ENCODE measurements at regions not wholly inside any gene's neighbourhood (a gene's known extent, or its start where the extent isn't known, plus 50 kb on each side); places are given as distances from the start of the nearest gene placed in this dataset.

DNA sequence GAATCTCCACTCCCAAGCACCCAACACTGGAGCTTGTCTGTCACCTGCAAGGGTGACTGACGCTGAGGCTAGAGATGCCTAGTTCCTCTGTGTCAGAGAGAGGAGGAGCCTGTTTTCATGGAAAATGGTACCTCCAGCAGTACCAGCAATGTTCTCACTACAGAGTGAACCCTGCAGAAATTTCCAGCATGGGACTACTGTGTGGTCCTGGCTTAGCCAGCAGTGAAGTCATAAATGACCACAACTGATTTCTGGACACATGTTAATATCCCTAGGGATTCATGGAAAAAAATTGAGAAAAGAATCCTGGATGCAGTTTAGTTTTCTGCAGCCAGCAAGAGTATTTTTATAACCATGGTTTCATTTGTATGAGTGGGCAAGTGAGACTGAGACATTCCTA lies 468.1 kb downstream of the CD83 start:
- DNase-seq: no peak

DNA sequence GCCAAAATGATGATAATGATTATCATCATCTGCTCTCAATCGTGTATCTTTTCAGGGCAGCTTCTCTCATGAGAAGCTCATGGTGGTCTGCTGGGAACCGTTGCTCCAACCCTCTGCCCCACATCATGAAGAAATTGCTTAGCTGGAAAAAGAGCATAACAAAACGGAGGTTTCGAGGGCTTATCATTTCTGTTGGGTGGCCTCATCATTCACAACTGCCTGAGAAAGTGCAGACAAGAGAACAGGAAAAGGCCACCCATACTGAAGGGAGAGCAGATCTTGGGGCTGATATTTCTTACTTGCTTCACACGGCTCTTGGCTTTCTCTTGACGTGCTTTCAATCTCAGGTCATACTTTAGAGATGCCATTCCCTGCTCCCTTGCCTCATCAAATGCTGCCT lies 471.6 kb downstream of the CD83 start:
- no peak for DNase-seq

DNA sequence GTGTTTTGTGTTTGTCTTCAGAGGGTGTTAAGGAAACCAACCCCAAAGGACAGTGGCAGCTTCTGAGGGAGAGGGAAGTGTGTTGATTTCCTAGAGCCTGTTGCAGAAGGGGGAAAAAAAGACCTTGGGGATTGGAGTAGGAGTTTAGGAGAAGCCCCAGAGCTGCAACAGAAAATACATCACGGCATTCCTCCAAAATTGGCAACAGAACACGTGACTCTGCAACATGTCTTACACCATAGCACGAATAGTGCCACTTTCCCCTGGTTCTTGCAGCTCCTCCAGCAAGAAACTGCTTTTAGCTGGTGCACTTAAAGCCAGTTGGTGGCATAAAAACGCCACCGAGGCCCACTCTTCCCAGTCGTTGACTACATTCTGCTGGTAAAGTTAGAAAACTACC lies 473.0 kb downstream of the CD83 start:
- no peak for DNase-seq

DNA sequence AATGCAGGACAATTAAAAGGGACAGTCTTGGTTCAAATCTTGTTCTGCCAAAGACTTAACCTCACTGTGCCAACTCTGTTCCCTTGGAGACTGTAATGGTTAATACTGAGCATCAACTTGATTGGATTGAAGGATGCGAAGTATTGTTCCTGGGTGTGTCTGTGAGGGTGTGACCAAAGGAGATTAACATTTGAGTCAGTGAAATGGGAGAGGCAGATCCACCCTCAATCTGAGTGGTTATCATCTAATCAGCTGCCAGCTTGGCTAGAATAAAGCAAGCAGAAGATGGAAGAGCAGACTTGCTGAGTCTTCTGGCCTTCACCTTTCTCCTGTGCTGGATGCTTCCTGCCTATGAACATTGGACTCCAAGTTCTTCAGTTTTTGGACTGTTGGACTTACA lies 474.4 kb downstream of the CD83 start:
- DNase-seq: no peak

DNA sequence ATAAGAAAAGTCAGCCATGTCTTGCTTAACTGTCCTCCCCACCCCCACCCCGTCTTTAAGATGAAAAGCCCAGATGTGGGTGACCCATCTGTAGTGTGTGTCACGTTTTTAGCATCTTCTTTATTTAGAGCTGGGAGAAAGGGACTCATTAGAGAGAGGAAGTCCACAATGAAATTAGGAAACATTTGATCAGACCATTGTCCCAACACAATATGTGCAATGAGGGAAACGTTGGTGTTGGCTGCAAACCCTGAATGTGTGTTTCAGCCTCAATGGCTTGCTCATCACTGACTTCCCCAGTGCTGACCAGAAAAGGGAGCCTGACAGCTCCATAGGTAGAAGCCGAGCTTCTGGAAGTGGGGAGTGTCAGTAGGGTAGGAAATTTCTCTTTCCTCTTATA lies 475.7 kb downstream of the CD83 start:
- no peak for DNase-seq

DNA sequence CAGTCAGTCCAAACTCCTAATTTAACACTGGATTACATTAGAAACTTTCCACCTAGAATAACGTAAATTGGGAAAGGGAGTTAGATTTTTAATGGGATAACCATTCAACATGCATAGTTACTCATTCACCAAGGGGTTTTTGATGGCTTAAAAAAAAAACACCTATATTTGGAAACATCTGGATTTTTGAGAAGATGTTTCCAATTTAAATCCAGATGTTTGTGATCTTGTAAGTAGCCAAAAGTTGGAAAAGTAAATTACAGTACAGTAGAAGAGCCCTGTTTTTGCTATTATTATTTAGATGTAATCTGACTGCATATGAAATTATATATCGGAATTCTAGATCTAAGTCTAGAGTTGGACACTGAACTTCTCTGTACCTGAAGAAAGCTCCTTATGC lies 478.2 kb downstream of the CD83 start:
- no peak for DNase-seq

DNA sequence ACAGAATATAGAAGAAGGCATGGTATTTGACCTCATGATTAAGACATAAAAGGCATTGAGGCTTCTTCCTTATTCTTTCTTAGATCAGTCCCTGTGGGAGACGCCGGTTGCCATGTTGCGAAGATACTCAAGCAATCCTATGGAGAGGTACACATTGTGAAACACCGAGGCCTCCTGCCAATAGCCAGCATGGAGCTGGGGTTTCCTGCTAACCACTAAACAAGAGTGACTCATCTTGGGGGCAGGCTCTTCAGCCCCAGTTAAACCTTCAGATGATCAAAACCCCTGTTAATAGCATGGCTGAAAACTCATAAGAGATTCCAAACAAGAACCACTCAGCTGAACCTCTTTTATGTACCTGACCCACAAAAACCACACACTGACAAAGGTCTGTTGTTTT lies 478.8 kb downstream of the CD83 start:
- peak; percentile 24 for DNase-seq

DNA sequence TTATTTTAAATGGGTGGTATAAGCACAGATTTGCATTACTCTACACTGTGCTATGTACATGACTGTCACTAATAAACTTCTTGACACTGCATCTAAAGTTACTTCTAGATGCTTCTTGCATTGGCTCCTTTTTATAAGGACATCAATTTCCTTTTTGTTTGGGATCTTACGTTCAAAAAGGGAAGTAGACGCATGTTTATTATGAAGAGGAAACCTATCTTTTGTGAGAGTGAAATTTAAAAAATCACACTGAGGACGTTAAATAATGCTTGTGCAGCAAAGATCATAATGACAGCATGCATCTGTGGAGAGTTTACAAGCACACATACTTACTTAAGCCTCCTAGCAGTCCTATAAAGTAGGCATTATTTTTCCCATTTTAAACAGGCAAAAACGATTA lies 479.5 kb downstream of the CD83 start:
- DNase-seq: no peak

DNA sequence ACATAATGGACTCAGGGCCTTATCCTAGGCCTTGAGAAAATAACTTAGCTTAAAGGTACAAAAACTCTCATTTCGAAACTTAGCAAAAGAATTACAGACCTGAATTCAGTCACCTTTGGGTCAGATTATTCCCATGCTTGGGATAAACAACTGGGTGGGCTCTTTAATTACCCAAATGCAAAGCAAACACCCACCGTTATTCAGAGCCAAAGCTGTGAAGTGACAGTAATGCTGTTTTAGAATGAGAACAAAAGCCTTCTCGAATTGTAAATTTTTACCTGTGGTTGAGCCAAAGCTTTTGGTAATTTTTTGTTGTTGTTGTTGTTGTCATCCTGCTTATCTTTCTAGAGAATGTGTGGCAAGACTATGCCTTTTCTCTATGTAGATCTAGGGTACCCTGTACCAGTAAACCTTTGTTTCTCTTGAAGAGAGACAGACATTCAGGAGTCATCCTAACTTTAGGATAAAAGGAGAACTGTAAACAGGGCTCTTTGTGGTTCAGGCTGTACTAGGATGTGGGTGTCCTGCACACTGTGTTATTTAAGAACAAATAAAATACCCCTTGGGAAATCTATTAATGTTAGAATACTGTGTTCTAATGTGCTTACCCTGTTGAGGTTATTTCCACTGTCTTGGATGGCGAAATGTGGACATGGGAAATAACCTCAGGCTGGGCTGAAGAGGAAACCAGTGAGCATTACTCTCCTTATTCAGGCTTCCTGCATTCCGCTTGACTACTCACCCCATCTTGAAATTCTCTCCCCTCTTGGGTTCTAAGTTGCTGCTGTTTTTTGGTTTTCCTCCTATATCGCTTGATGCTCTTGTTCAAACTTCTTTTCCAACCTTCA lies 480.7 kb downstream of the CD83 start:
- DNase-seq: no peak

DNA sequence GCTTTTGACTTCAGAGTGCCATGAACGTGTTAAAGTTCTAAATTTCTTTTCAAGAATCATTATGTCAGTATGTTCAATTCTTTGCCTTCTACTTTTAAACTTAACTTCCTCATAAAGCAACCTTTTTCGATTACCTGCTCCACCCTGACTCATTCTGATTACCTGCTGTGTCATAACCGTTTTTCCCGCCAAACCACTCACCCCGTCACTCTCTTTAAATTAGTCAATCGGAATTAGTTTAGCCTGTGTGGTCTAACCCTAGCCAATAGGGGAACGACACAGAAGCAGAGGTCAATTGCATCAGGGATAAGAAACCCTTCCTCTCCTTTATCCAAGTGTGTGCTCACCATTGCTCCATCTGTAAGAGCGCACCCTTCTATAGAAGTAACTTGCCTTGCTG lies 482.7 kb downstream of the CD83 start:
- DNase-seq: peak; percentile 50

DNA sequence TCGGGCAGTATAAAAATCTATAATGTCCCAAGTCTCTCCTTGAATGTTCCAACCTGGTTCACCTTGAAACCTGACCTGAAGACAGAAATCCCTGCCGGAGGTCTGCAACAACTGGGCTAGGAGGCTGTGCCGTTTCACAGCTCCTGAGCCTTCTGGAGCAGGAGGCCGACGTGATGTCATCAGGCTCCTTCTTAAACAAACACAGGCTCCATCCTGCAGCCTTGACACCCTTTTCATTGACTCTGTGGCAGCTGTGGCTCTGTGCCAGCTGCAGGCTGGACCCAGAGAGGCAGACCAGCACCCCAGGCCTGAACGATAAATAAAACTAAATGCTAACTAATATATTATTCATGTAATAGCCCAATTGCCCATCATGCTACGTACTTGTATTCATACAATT lies 483.9 kb downstream of the CD83 start:
- no peak for DNase-seq

DNA sequence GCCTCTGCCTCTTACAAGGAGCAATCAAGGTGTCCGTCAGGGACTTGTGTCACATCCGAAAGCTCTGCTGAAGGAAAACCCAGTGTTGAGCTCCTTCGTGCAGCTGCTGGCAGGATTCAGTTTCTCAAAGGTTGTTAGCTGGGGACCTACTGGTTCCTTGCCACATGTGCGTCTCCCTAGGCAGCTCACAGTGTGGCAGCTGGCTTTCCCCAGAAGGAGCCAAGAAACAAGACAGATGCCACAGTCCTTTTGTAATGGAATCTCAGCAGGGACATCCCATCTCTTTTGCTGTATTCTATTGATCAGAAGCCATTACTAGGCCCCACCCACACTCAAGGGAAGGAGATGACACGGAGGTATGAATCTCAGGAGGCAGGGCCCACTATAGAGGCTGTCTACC lies 488.8 kb downstream of the CD83 start:
- no peak for DNase-seq

DNA sequence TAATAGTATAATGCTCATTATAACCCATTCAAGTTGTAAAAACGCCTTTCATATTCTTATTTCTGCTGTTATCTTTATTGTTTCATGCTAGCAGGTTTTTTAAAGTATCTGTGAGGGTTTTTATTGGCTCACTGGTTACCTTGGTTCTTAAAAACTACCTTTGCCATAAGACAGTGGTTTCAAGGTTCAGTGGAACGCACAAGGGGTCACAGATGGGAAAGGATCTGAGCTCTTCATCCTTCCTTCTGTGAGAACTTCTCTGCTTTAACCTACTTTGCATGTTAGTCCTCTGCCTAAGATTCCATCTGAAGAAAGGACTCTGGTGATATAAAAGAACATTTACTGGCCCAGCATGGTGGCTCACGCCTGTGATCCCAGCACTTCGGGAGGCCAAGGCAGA lies 492.6 kb downstream of the CD83 start:
- no peak for DNase-seq

DNA sequence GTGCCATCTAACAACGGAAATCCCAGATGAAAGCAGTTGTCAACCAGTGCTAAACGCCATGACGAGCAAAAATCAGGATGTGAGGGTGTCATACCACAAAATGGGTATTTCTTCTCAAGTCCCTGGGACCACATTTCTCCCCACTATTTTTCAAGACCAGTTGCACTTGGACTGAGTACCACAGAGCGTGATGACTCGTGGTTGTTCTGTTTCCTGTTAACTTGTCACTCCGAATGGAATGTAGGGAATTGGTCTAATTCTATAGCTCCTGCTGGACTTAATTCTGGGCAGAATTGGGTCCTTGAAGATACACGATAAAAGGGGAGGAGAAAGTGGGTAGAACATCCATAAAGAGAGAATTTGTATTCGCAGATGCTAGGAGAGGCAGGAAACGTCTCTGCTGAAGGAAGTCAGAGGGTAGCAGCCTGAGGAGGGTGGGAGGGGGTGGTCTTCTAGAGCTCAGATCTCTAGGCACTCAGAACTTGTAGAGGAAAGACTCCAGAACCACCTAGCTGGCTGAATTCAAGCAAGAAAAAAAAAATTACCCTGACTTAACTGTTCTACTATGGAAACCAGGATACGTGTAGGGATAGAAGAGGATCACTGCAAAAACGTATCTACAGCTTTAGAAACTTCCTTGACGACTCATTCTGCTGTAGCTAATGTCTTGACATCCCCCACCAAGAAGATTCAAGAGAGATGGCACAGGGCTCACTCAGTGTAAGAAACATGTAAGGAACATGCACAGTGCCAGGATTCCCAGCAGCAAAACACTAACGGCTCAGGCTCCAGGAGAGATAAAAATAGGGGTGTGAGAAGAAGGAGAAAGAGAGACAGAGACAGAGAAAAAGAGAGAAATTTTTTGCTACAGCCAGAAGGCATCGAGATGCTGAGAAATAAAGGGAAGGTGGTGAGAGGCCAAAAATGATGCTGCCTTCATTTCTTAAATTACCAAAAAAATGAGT lies 494.7 kb downstream of the CD83 start:
- no peak for DNase-seq

DNA sequence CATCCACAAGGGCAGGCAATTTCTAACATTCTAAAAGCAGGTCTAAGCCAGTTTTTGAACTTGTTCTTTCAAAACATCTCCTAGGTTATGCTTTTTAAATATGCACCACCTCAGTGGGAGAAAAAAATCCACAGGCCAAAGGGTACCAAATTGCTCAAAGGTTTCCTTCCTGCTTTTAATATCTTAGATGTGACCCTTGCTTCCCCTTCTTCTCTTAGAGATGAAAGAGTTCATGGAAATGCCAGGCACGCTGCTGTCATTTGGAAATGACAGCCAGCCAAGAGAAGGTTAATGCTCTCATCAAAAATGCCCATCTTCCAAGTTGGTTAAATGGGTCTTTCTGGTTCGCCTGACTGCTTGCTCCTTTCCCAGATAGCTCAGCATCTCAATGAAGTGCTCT lies 497.1 kb downstream of the CD83 start:
- DNase-seq: no peak

DNA sequence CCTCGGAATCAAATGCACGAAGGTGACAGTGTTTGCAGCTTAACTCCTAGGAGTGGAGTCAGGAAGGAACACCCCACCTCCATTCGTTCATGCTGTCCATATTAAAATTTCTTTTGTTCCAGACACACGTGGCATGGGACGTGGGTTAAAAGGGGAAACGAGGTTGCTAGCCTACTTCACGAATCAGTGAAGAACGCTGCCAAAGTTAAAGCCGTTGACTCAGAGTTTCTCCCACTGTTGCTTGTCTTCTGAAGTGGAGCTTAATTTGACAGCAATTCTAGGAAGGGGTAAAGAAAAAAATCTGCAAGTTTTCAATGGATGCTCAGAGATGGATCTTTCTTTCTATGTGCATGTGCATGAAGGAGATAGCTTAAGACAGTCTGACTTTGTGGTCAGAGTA lies 499.1 kb downstream of the CD83 start:
- DNase-seq: no peak

DNA sequence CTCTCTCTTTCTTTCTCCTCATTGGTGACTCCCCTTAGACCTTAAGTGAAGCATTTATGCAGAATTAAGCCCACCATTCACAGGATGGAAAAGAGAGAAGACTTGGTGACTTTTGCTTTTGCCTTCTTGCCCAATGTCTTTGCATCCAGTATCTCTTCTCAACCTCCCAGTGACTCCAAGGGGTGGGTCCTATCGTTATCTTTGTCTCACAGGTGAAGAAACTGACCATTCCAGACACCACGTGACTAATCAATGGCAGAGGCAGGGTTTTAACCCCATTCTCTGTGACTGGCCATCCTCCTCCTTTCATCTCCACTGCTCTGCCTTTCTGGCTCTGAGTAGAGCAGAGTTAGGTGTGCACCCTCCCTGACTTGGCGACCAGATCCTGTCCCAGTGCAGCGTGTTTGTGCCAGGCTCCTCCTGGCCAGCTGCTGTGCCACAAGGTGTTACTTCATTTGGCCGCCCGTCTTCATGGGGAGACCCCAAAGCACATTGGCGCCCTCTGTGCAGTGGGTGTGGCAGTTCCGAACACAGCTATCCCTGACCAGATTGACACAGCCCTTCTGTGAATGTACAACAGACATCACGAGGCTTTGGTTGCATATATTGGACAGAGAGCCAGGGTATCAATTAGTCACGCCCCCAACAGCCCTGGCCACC lies 501.3 kb downstream of the CD83 start:
- DNase-seq: no peak

DNA sequence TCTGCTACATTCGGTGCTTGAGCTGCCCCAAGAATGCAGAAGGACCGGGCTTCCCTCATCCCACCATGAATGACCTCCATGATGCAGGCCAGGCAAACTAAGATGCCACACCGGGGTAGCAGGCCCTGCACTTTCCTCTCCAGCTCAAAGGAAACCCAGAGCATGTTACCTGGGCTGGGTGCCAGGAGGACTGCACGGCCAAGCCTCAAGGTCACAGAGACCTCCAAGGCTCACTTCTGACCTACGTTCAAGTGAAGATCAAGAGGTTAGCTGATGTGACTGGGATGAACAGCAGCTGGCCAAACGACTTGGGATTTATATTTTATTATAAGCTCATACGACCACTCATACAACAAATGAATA lies 501.8 kb downstream of the CD83 start:
- no peak for DNase-seq

DNA sequence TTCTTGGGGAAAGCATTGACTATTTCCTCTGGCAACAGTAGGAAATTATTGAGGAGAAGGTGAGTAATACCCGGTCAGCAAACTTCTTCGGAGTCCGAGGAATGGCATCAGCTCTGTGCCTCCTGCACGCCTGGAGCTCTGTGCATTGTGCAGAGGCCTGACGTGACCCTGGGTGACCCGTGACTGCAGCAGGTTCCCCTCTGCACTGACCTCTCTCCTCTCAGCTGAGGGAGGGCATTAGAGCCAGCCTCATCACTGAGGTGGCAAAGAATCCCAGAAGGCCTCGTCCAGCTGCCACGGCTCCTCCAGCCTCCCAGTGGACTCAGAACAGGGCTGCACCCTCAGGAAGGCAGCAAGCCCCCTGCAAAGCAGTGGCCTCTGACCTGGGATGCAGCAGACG lies 502.9 kb downstream of the CD83 start:
- no peak for DNase-seq

DNA sequence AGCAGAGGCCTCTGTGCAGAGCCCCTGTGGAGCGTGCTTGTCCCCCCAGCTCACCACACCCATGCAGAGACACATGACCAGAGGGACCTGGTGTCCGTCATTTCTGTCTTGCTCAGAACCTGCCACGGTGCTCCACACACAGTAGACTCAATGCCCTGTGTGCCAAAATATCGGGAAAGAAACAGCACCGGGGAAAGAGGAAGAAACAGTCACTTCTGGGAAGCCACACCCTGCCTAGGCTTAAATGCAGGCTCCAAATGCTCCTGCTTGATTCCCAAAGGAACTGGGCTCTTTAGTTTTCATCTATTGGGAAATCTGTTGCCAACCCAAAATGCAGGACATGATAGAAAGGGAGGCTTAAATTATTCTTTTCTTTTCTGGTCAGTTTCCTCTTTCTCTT lies 503.9 kb downstream of the CD83 start:
- no peak for DNase-seq

DNA sequence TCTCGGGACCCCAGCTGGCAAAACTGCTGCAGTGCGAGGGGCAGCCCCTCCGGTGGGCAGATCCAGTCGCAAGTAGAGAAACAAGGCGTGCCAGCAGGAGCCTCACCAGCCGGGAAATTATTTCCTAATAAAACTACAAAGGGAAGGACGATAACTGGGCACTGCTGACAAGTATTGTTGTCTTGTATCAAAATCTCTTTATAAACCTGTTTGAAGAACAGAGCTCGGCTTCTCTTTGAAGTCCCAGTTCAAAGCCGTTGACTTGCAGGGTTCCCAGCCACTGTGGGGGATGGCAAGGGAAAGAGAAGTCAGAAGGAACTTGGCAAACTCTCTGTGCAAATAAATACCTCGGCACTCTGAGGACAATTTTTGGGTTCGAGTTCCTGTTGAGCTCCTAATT lies 504.5 kb downstream of the CD83 start:
- no peak for DNase-seq

DNA sequence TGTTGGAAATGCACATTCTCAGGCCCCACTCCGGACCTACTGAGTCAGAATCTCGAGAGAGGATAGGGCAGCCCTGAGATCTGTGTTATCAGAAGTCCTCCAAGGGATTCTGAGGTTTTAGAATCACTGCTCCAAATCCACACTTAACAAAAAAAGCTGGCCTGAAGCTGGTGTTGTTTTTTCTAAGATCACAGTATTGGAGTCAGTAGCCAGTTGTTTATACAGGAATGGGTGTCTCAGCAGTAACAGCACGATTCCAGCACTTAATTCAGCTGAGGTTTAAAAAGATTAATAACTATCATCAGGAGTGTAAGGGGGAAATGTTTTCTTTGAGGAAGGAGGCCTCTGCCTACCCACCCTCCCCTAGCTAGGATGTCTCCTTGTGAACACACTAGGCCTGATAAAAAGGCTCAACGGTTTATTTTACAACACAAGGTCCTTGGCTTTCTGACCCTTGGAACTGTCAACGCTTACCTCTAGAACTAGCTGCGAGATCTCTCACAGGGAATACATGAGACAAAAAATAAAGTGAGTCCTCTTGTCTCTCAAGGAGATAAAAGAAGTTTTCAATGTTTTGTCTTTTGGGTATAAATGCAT lies 505.4 kb downstream of the CD83 start:
- no peak for DNase-seq

DNA sequence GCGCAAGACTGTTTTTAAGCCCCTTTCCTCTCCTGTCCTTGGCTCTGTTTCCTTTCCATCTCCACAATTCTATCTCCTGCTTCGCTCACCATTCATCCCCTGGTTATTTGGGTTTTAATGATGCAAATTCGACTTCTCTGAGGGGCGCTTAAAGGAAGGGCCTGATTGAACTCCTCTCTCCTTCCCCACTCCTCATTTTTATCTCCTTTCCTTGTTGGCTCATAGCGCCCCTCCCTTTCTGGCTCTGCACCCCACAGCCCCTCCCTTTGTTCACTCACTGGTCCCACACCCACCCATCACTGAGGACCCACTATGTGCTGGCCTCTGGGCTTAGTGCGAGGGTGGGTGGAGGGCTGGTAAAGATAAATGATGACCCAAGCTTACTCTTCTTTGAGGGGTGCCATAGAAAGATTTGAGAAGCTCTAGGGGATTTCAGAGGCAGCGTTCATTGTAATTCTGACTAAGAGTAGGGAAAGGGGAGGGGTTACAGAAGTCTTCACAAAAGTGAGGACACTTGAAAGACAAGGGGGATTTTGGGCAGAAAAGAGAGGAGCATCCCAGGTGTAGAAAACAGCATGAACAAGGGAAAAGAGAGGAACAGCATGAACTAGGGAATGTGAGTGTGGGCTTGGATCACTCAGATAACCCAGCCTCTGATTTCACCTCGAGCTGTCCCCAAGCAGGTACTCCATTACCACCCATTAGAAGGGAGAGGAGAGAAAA lies 507.8 kb downstream of the CD83 start:
- no peak for DNase-seq
